ENCODE measurements at regions not wholly inside any gene's neighbourhood (a gene's known extent, or its start where the extent isn't known, plus 50 kb on each side); places are given as distances from the start of the nearest gene placed in this dataset.

- Histone ChIP-seq H3K27ac (ENCODE audit: low read depth, low read length) (no peak overlapping the region), H3K4me1 (ENCODE audit: control insufficient read depth, insufficient read depth, low read length) (peaks cover 9% of the 10 kb centered on the region), H3K4me3 (ENCODE audit: low read depth, low read length) (no peak overlapping the region), H3K36me3 (ENCODE audit: control insufficient read depth, insufficient read depth, low read length) (no peaks in the 10 kb centered on the region), H3K27me3 (ENCODE audit: control insufficient read depth, insufficient read depth, low read length) (no peaks in the 10 kb centered on the region), H3K9me3 (ENCODE audit: control insufficient read depth, insufficient read depth, low read depth, low read length) (no peaks in the 10 kb centered on the region), H3K9ac (ENCODE audit: low read length) (no peak overlapping the region)
Observed at GRCh38 chr2:5502385-5502784, 189.8 kb upstream of the SOX11 start.

GRCh38 chr2:5504756-5505155, 187.4 kb upstream of the SOX11 start:
- H3K27ac ChIP-seq (ENCODE audit: low read depth, low read length) = no peak overlapping the region
- no peaks in the 10 kb centered on the region for H3K27me3 ChIP-seq (ENCODE audit: control insufficient read depth, insufficient read depth, low read length)
- no peaks in the 10 kb centered on the region for H3K9me3 ChIP-seq (ENCODE audit: control insufficient read depth, insufficient read depth, low read depth, low read length)
- no peaks in the 10 kb centered on the region for H3K36me3 ChIP-seq (ENCODE audit: control insufficient read depth, insufficient read depth, low read length)
- H3K4me3 ChIP-seq (ENCODE audit: low read depth, low read length) = no peak overlapping the region
- H3K9ac ChIP-seq (ENCODE audit: low read length) = no peak overlapping the region
- H3K4me1 ChIP-seq (ENCODE audit: control insufficient read depth, insufficient read depth, low read length) = peaks cover 11% of the 10 kb centered on the region

GRCh38 chr2:5507367-5507766, 184.8 kb upstream of the SOX11 start:
- H3K4me3 ChIP-seq (ENCODE audit: low read depth, low read length) = no peak overlapping the region
- no peaks in the 10 kb centered on the region for H3K27me3 ChIP-seq (ENCODE audit: control insufficient read depth, insufficient read depth, low read length)
- no peaks in the 10 kb centered on the region for H3K36me3 ChIP-seq (ENCODE audit: control insufficient read depth, insufficient read depth, low read length)
- H3K9ac ChIP-seq (ENCODE audit: low read length) = peak overlapping the region; percentile 32
- H3K9me3 ChIP-seq (ENCODE audit: control insufficient read depth, insufficient read depth, low read depth, low read length) = no peaks in the 10 kb centered on the region
- H3K27ac ChIP-seq (ENCODE audit: low read depth, low read length) = no peak overlapping the region
- H3K4me1 ChIP-seq (ENCODE audit: control insufficient read depth, insufficient read depth, low read length) = peaks cover 11% of the 10 kb centered on the region

GRCh38 chr2:5509362-5509761, 182.8 kb upstream of the SOX11 start:
- no peak overlapping the region for H3K9ac ChIP-seq (ENCODE audit: low read length)
- no peaks in the 10 kb centered on the region for H3K27me3 ChIP-seq (ENCODE audit: control insufficient read depth, insufficient read depth, low read length)
- H3K27ac ChIP-seq (ENCODE audit: low read depth, low read length) = no peak overlapping the region
- no peak overlapping the region for H3K4me3 ChIP-seq (ENCODE audit: low read depth, low read length)
- H3K9me3 ChIP-seq (ENCODE audit: control insufficient read depth, insufficient read depth, low read depth, low read length) = no peaks in the 10 kb centered on the region
- H3K4me1 ChIP-seq (ENCODE audit: control insufficient read depth, insufficient read depth, low read length) = peaks cover 11% of the 10 kb centered on the region
- H3K36me3 ChIP-seq (ENCODE audit: control insufficient read depth, insufficient read depth, low read length) = no peaks in the 10 kb centered on the region

GRCh38 chr2:5510082-5510481, 182.1 kb upstream of the SOX11 start:
- H3K27me3 ChIP-seq (ENCODE audit: control insufficient read depth, insufficient read depth, low read length) = no peaks in the 10 kb centered on the region
- H3K27ac ChIP-seq (ENCODE audit: low read depth, low read length) = no peak overlapping the region
- H3K9ac ChIP-seq (ENCODE audit: low read length) = no peak overlapping the region
- H3K4me1 ChIP-seq (ENCODE audit: control insufficient read depth, insufficient read depth, low read length) = peaks cover 11% of the 10 kb centered on the region
- H3K9me3 ChIP-seq (ENCODE audit: control insufficient read depth, insufficient read depth, low read depth, low read length) = no peaks in the 10 kb centered on the region
- no peak overlapping the region for H3K4me3 ChIP-seq (ENCODE audit: low read depth, low read length)
- H3K36me3 ChIP-seq (ENCODE audit: control insufficient read depth, insufficient read depth, low read length) = no peaks in the 10 kb centered on the region

GRCh38 chr2:5515693-5516092, 176.5 kb upstream of the SOX11 start:
- Histone ChIP-seq H3K4me3 (ENCODE audit: low read depth, low read length) (no peak overlapping the region), H3K9ac (ENCODE audit: low read length) (no peak overlapping the region), H3K4me1 (ENCODE audit: control insufficient read depth, insufficient read depth, low read length) (peaks cover 6% of the 10 kb centered on the region; the same call in 1 of the 2 replicates), H3K27ac (ENCODE audit: low read depth, low read length) (no peak overlapping the region), H3K9me3 (ENCODE audit: control insufficient read depth, insufficient read depth, low read depth, low read length) (no peaks in the 10 kb centered on the region), H3K27me3 (ENCODE audit: control insufficient read depth, insufficient read depth, low read length) (no peaks in the 10 kb centered on the region), H3K36me3 (ENCODE audit: control insufficient read depth, insufficient read depth, low read length) (no peaks in the 10 kb centered on the region)

- Histone ChIP-seq H3K27me3 (ENCODE audit: control insufficient read depth, insufficient read depth, low read length) (no peaks in the 10 kb centered on the region), H3K4me3 (ENCODE audit: low read depth, low read length) (no peak overlapping the region), H3K4me1 (ENCODE audit: control insufficient read depth, insufficient read depth, low read length) (peaks cover 6% of the 10 kb centered on the region; the same call in 1 of the 2 replicates), H3K27ac (ENCODE audit: low read depth, low read length) (no peak overlapping the region), H3K36me3 (ENCODE audit: control insufficient read depth, insufficient read depth, low read length) (no peaks in the 10 kb centered on the region), H3K9me3 (ENCODE audit: control insufficient read depth, insufficient read depth, low read depth, low read length) (no peaks in the 10 kb centered on the region), H3K9ac (ENCODE audit: low read length) (no peak overlapping the region)
Observed at GRCh38 chr2:5519286-5519685, 172.9 kb upstream of the SOX11 start.

- Histone ChIP-seq H3K27ac (ENCODE audit: low read depth, low read length) (no peak overlapping the region), H3K4me3 (ENCODE audit: low read depth, low read length) (no peak overlapping the region)
Observed at GRCh38 chr2:5520463-5520972, 171.7 kb upstream of the SOX11 start.

GRCh38 chr2:5521461-5521860, 170.7 kb upstream of the SOX11 start:
- H3K27me3 ChIP-seq (ENCODE audit: control insufficient read depth, insufficient read depth, low read length) = no peaks in the 10 kb centered on the region
- H3K27ac ChIP-seq (ENCODE audit: low read depth, low read length) = no peak overlapping the region
- H3K4me1 ChIP-seq (ENCODE audit: control insufficient read depth, insufficient read depth, low read length) = peaks cover 6% of the 10 kb centered on the region; the same call in 1 of the 2 replicates
- no peaks in the 10 kb centered on the region for H3K9me3 ChIP-seq (ENCODE audit: control insufficient read depth, insufficient read depth, low read depth, low read length)
- H3K36me3 ChIP-seq (ENCODE audit: control insufficient read depth, insufficient read depth, low read length) = no peaks in the 10 kb centered on the region
- H3K9ac ChIP-seq (ENCODE audit: low read length) = no peak overlapping the region
- no peak overlapping the region for H3K4me3 ChIP-seq (ENCODE audit: low read depth, low read length)

More at GRCh38 chr2:5520463-5520972, 171.7 kb upstream of the SOX11 start:
- Histone ChIP-seq H3K4me1 (ENCODE audit: control insufficient read depth, insufficient read depth, low read length) (peaks cover 6% of the 10 kb centered on the region; the same call in 1 of the 2 replicates), H3K9ac (ENCODE audit: low read length) (no peak overlapping the region), H3K36me3 (ENCODE audit: control insufficient read depth, insufficient read depth, low read length) (no peaks in the 10 kb centered on the region), H3K9me3 (ENCODE audit: control insufficient read depth, insufficient read depth, low read depth, low read length) (no peaks in the 10 kb centered on the region), H3K27me3 (ENCODE audit: control insufficient read depth, insufficient read depth, low read length) (no peaks in the 10 kb centered on the region)

- no peaks in the 10 kb centered on the region for H3K27me3 ChIP-seq (ENCODE audit: control insufficient read depth, insufficient read depth, low read length)
- H3K9me3 ChIP-seq (ENCODE audit: control insufficient read depth, insufficient read depth, low read depth, low read length) = no peaks in the 10 kb centered on the region
- H3K9ac ChIP-seq (ENCODE audit: low read length) = no peak overlapping the region
- no peak overlapping the region for H3K27ac ChIP-seq (ENCODE audit: low read depth, low read length)
- peaks cover 6% of the 10 kb centered on the region; the same call in 1 of the 2 replicates for H3K4me1 ChIP-seq (ENCODE audit: control insufficient read depth, insufficient read depth, low read length)
- no peaks in the 10 kb centered on the region for H3K36me3 ChIP-seq (ENCODE audit: control insufficient read depth, insufficient read depth, low read length)
- no peak overlapping the region for H3K4me3 ChIP-seq (ENCODE audit: low read depth, low read length)
Observed at GRCh38 chr2:5524551-5524950, 167.6 kb upstream of the SOX11 start.

GRCh38 chr2:5528706-5529105, 163.5 kb upstream of the SOX11 start:
- Histone ChIP-seq H3K27ac (ENCODE audit: low read depth, low read length) (no peak overlapping the region), H3K9me3 (ENCODE audit: control insufficient read depth, insufficient read depth, low read depth, low read length) (no peaks in the 10 kb centered on the region), H3K36me3 (ENCODE audit: control insufficient read depth, insufficient read depth, low read length) (no peaks in the 10 kb centered on the region), H3K4me1 (ENCODE audit: control insufficient read depth, insufficient read depth, low read length) (no peaks in the 10 kb centered on the region), H3K27me3 (ENCODE audit: control insufficient read depth, insufficient read depth, low read length) (no peaks in the 10 kb centered on the region), H3K9ac (ENCODE audit: low read length) (no peak overlapping the region), H3K4me3 (ENCODE audit: low read depth, low read length) (no peak overlapping the region)

Measured in HUES6 (cell line).